SIG-M5 (cell line): ENCODE measurements at regions not wholly inside any gene's neighbourhood (a gene's known extent, or its start where the extent isn't known, plus 50 kb on each side); places are given as distances from the start of the nearest gene placed in this dataset.

Experiments used
- DNase-seq: peaks from one replicate; lab custom pipeline; 2025; lab: John Stamatoyannopoulos, UW

DNA sequence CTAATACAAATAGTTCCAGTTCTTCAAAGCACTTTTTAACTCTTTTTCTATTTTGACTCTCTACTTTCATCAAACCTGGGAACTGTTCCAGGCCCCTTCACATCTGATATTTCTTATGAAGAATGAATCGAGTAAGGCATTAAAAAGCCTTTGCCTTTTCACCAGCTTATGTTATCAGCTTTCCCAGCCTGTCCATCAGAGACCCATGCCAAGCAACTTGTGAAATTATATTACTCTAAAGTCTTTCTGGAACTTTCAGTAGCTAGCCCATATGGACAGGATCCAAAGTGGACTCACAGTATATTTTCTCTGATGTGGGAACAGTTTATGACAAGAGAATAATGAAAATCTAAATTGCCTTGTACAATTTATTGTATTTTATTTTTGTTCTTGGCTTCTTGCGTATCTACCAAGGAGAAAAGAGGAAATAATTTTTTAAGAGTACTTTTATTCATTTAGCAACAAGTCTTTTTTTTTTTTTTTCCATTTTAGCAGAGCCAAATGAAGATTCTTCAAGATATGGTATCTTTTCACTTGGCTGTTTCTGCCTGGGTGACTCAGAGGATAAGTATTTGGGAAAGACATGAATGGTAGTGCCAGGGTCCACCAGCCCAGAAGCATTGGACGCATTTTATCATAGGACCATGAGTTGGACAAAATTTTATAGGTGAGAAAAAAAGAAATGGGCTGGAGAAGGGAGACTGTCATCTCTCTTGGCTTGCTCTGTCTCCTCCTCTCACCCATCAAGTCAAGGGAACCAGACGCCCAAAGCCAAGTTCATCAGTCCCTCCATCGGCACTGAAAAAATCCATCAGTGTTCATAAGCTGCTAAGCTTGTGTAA is 195.8 kb upstream of the NEBL start:
- no peak for DNase-seq

DNA sequence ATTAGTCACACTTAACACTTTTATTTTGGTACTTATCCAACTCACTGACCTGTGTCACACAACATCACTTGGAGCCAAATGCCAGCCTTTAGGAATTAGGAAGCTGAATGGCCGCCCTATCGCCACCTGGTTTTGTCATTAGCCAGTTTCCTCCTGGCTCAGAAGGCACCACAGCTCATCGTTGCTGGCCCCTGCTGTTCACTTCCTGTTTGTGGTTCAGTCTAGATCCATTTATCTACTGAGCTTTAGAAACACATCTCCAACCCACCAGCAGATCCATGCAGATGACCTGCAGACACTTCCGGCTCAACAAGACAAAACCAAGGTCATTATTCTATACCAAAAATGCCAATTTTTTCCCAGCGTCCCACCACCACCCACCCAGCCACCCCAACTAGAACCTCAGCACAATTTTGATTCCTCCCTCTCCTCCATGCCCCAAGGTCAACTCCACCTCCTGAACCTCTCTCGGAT is 193.5 kb upstream of the NEBL start:
- no peak for DNase-seq

DNA sequence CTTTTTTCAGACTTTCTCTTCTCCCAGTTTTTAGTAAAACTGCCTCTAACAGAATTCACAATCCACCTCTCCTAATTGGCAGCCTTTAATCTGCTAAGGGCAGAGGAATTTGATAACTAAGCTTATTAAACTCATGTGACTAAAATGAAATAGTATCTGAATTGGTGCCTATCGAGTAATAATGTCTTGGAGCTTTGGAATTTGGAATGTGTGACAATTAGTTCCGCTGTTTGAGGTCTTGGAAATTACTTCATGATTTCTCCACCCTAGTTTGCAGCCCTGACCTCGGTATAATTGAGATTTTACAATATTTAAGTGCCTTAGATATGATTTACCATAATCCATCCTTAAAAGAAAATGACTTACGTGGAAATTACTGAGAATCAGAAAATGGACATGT is 190.4 kb upstream of the NEBL start:
- DNase-seq = no peak

GRCh38 chr10:21084700-21085099 is 187.6 kb upstream of the NEBL start:
- DNase-seq = no peak

DNA sequence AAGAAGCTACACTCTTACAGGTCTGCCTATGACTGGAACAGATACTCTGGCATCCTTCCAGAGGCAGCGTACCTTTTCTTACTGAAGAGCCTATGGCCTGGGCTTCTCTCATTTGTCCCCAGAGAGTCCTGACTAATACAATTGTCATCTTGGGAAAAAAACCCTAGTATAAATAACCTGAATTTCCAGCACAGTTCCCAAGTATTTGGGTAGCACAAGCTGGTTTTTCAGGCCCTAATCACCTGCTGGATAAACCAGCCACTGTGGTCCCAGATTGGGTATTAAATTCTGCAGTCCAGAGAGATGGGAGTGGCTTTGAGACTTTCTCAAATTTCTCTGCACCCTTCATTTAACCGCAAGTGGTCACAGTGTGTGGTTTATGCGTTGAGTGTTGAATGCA is 186.8 kb upstream of the NEBL start:
- no peak for DNase-seq

DNA sequence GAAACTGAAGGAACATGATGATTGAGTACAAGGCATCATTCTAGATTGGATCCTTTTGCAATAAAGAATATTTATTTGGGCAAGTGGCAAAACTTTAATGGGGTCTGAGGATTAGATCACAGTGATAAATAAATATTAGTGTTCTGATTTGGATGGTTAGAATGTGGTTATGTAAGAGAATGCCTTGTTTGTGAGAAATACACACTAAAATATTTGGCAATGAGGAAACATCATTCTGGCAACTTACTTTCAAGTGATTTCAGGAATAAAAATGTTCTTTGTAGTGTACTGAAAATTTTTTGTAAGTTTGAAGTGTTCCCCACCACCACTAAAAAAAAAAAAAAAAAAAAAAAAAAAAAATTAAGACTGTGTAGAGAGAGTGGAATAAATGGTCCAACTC is 185.1 kb upstream of the NEBL start:
- no peak for DNase-seq

GRCh38 chr10:21080261-21080660 is 183.2 kb upstream of the NEBL start:
- DNase-seq = no peak

- no peak for DNase-seq
These were observed 182.2 kb upstream of the NEBL start for GRCh38 chr10:21079330-21079658.

GRCh38 chr10:21078410-21079329 is 181.6 kb upstream of the NEBL start:
- DNase-seq = no peak

- no peak for DNase-seq
These were observed 180.6 kb upstream of the NEBL start for GRCh38 chr10:21077681-21078080.

DNA sequence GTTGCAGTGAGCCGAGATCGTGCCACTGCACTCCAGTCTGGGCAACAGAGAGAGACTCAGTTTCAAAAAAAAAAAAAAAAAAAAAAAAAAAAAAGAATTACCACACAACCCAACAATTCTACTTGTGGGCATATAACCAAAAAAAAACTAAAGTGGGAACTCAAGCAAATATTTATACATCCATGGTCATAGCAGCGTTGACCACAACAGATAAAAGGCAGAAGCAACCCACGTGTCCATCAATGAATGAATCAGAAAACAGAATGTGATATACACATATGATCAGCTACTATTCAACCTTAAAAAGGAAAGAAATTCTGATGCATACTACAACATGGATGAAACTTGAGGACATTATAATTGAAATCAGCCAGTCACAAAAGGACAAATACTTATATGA is 179.3 kb upstream of the NEBL start:
- DNase-seq = no peak

GRCh38 chr10:21075880-21076279 is 178.8 kb upstream of the NEBL start:
- DNase-seq = no peak

DNA sequence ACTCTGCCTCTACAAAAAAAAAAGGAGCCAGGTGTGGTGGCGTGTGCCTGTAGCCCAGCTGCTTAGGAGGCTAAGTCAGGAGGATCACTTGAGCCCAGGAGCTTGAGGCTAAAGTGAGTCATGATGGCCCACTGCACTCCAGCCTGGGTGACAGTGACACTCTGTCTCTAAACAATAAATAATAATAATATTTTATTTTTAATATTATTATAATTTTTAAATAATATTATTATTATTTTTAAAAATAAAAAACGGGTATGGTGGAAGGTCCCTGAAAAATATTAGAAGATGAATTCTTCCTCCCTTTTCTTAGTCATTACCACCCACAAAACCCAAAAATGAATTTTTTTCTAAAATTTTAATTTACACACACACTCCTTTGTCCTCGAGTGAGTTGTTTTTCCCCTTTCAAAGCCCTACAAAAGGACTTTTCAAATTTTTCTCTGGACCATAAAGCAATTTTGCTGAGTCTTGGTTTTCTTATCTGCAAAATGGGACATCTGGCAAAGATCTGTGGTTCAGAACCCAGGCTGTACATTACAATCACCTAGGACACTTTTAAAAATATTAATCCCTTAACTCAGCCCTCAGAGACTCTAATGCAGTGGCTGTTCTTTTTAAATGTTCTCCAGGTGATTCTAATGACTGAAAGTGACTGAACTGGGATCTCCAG is 174.0 kb upstream of the NEBL start:
- no peak for DNase-seq

- DNase-seq = no peak
These were observed 173.0 kb upstream of the NEBL start for GRCh38 chr10:21069929-21070700.

DNA sequence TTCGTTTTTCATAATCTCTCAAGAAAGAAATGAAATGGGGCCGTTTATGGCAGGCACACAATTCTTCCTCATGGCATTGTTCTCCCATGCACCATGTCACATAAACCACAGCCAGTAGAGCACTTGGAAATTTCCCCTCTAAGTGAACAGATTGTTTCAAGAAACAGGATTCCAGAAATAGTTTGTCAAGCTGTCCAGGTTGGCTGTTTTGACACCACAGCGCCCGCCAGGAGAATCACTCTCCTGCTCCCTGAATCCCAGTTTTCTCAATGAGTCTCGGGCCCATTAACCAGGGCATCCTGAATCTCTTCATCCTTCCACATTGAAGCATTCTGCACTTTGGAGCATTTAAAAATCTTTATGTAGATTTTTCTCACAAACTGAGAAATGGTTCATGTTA is 172.2 kb upstream of the NEBL start:
- no peak for DNase-seq

GRCh38 chr10:21068026-21068656 is 171.0 kb upstream of the NEBL start:
- no peak for DNase-seq

DNA sequence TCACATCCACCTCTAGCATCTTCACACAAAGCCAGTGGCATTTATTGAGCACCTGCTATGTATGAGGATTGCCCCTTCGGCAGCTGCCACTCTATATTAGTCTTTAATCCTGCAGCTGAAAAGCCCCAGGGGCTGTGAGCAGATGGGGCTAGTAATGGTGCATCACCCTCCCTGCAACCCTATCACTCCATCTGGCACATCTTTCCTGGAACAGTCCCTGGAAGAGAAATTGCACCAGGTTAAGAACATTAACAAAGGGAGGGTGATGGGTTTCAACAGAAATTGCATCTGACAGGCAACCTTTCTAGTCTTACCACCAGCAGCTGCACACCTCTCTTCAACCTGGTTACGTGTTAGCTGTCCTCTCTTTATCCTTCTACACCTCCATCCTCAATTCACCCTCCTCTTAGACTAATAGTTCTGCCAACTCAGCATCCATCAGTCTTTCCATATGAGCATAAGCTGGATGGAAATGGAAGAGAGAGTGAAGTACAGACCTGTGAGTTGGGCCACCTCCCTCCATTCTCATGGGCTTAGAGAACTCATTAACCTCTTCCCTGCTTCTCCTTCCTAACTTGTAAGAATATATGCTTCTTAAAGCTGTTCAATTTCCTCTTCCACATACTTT is 168.6 kb upstream of the NEBL start:
- DNase-seq = no peak

GRCh38 chr10:21061982-21062381 is 164.9 kb upstream of the NEBL start:
- no peak for DNase-seq

DNA sequence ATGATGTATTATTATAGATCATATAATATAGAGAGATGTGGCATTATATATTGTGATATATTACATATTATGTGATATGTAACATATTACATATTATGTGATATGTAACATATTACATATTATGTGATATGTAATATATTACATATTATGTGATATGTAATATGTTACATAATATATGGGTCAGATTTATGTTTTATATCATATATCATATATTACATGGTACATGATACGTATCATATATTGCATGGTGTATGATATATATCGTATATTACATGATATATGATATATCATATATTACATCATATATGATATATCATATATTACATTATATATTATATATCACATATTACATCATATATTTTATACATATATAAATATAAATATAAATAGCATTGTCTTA is 164.1 kb upstream of the NEBL start:
- no peak for DNase-seq

DNA sequence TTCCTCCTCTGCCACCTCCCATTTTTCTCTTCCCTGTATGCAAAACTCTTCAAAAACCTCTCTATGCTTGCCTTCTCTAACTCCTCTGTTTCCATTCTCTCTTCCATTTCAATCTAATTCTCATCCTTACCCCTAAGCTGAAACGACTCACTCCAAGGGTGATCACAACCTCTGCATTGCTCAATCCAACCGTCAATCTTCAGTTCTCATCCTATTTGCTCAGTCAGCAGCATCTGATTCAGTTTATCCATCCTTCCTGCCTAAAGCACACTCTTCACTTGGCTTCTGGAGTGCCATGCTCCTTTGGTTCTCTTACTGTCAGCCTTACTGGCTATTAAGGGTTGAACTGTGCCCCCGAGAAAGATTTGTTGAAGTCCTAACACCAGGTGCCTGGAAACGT is 163.5 kb upstream of the NEBL start:
- DNase-seq = no peak

DNA sequence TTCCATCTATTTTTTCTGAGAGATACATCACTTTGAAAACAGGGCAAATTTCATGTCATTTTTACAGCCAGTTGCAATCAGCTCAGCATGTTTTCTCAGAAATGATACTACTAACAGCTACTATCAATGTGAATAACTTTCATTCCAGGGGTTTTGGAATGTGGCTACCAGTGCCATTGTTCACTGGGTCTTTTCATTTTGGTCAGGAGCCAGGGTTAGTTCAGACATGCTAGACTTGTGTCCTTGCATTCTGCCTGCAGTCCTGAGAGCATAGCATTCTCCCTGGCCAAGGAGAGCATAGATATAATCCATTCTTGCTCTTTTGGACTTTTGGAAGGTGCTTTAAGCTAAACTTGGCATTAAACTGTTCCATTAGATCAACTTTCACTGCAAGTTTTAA is 160.9 kb upstream of the NEBL start:
- DNase-seq = no peak
